ENCODE measurements at regions not wholly inside any gene's neighbourhood (a gene's known extent, or its start where the extent isn't known, plus 50 kb on each side); places are given as distances from the start of the nearest gene placed in this dataset.

DNA sequence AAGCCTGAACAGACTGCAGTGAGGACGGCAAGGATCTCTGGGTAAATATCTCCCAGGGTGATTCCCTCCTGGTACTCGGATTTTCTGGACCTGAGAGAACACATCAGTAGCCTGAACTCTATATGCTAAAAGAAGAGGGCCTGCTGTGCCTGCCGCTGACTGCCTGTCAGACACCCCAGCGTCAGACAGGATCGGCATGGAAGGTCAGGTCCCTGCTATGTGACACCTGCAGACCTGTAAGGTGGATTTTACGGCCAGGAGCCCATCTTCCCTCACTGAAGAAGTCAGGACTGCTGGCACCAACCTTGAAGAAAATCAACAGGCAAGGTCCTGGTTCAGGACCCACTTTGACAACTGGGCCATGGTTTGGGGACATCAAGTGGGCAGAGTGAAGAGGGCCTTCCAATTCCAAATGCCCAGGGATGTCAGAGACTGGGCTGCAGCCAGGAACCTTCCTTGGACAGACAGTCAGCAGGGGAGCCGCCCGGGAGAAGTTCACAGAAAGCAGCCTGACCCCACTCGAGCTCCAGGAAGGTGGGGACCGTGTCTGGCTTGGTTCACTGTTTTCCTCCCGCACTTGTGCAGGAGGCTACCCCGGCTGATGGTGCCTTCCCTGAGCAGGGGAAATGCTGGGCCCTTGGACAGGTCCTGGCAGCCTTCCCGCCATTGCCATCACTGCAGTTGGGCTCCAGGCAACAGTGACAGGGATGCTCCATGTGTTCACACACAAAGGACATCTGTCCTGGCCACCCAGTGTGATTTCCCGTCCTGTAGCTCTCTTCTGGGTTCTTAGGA is 91.8 kb upstream of the LANCL2 start:
- no peaks in the 10 kb centered on the region for H3K36me3 ChIP-seq
- H3K4me1 ChIP-seq (ENCODE audit: low read depth): no peaks in the 10 kb centered on the region
- no peak for DNase-seq (ENCODE audit: low read depth in 1 of 2, low spot score in 1 of 2)
- H3K27ac ChIP-seq: no peak overlapping the region
- H3K27me3 ChIP-seq: no peaks in the 10 kb centered on the region
- TF ChIP-seq, protein P1, sequence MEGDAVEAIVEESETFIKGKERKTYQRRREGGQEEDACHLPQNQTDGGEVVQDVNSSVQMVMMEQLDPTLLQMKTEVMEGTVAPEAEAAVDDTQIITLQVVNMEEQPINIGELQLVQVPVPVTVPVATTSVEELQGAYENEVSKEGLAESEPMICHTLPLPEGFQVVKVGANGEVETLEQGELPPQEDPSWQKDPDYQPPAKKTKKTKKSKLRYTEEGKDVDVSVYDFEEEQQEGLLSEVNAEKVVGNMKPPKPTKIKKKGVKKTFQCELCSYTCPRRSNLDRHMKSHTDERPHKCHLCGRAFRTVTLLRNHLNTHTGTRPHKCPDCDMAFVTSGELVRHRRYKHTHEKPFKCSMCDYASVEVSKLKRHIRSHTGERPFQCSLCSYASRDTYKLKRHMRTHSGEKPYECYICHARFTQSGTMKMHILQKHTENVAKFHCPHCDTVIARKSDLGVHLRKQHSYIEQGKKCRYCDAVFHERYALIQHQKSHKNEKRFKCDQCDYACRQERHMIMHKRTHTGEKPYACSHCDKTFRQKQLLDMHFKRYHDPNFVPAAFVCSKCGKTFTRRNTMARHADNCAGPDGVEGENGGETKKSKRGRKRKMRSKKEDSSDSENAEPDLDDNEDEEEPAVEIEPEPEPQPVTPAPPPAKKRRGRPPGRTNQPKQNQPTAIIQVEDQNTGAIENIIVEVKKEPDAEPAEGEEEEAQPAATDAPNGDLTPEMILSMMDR (IDR thresholded peaks at IDR 0.05; ENCODE audit: low read depth, low read length): no peak
- H3K4me3 ChIP-seq: no peak overlapping the region
- no peaks in the 10 kb centered on the region for H3K9me3 ChIP-seq (ENCODE audit: low read depth)

DNA sequence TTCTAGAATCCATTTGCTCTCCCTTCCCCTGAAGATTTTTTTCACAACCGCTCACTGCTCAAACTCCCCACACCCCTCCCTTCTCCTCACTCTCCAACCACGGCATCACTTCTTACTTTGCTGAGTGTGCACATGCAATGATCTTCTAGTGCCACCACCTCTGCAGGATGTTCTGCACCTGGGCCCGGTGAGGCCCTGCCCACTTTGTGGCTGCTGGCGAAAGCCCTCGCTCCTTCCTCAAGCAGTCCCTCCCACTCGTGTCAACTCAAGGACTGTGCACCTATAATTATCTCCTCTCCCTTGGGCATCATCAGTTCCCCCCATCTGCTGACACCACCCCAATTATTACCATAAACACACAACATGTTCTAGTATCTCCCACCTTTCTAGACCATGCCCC is 91.0 kb upstream of the LANCL2 start:
- Histone ChIP-seq H3K4me3 (no peak overlapping the region), H3K27me3 (no peaks in the 10 kb centered on the region), H3K27ac (no peak overlapping the region), H3K9me3 (ENCODE audit: low read depth) (no peaks in the 10 kb centered on the region), H3K36me3 (no peaks in the 10 kb centered on the region), H3K4me1 (ENCODE audit: low read depth) (no peaks in the 10 kb centered on the region)
- DNase-seq (ENCODE audit: low read depth in 1 of 2, low spot score in 1 of 2): no peak
- TF ChIP-seq, protein P1 (IDR thresholded peaks at IDR 0.05; ENCODE audit: low read depth, low read length): no peak

DNA sequence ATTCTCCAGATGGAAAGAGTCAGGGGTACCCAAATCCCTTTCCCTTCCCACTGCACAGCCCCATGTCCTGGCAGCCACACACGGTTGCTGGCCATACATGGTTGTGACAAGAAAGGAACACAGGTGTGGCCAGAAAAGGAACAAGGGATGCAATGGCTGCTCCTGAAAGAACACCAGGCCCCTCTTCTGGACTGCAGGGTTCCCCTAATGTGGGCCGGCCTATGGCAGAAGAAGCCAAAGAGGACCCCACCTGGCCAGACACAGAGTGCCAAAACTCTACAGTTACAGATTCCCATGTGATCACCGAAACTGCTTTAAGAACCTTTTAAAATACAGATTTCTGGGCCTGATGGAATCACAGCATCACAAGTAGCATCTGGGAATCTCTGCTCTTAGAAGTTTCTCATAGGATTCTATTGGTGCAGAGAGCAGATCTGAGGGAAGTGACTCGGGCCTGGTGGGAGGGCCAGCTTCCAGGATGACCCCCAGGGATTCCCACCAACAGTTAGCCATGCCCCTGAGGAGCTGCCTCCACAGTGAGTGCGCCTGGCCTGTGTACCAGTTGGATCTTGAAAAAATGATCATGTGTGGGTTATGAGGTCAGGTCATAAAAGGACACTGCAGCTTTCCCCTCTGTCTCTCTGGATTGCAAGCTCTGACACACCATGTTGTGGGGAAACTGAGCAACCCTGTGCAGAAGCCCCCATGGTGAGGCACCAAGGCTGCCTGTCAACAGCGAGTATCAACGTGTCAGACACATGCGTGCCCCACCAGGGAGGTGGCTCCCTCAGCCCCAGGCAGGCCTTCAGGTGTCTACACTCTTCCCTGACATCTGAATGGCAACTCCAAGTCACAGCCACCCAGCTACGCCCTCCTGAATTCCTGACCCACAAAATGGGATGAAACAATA is 89.6 kb upstream of the LANCL2 start:
- no peak for DNase-seq (ENCODE audit: low read depth in 1 of 2, low spot score in 1 of 2)
- Histone ChIP-seq H3K4me1 (ENCODE audit: low read depth) (no peaks in the 10 kb centered on the region), H3K4me3 (no peak overlapping the region), H3K27me3 (no peaks in the 10 kb centered on the region), H3K9me3 (ENCODE audit: low read depth) (no peaks in the 10 kb centered on the region), H3K36me3 (no peaks in the 10 kb centered on the region), H3K27ac (no peak overlapping the region)
- TF ChIP-seq, protein P1 (IDR thresholded peaks at IDR 0.05; ENCODE audit: low read depth, low read length): no peak

DNA sequence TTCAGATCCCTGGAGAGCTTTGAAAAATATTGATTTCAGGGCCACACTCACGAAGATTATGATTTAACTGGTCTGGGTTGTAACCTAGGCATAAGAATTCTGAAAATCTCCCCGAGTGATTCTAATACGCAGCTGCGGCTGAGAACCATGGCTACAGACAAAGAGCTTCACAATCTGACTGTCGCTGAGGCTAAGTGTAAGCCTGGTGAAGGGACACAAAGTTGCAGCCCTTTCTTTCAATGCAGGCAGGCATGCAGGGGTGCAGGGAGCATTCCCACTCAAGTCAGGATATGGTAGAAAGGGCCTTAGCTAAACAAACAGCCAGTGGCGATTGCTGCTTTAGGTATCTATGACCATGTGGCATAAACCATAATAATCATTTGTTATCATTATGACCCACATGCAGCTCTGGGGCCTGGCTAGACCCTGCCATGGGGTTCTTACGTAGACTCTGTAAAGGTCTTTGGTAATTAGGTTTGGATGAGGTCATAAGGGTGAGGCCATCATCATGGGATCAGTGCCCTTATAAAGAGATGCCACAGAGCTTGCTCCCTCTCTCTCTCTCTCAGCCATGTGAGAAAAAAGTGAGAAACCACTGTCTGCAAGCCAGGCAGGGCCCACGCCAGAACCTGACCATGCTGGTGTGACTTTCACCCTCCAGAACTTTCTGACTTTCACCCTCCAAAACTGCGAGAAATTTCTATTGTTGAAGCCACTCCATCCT is 88.4 kb upstream of the LANCL2 start:
- Histone ChIP-seq H3K27ac (no peak overlapping the region), H3K4me3 (no peak overlapping the region), H3K9me3 (ENCODE audit: low read depth) (no peaks in the 10 kb centered on the region), H3K4me1 (ENCODE audit: low read depth) (no peaks in the 10 kb centered on the region), H3K27me3 (no peaks in the 10 kb centered on the region), H3K36me3 (no peaks in the 10 kb centered on the region)
- DNase-seq (ENCODE audit: low read depth in 1 of 2, low spot score in 1 of 2): no peak
- TF ChIP-seq, protein P1 (IDR thresholded peaks at IDR 0.05; ENCODE audit: low read depth, low read length): no peak

DNA sequence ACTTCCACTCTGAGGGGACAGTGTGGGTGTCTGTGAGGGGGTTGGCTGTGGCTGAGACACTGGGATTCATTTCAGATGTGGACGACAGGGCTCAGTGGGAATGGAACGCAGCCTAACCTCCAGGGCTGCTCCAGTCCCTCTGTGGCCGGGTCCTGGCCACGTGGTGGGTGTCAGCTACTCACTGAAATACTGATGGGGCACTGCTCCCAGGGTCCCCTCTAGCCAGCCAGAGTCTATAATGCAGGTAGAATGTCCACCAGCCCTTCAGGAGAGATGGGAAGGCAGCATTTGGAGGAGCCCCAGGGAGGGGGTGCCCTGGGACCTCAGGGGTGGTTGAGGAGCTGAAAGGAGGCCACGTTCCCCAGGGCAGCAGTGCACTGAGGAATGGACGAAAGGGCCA is 87.2 kb upstream of the LANCL2 start:
- TF ChIP-seq, protein P1 (IDR thresholded peaks at IDR 0.05; ENCODE audit: low read depth, low read length): no peak
- Histone ChIP-seq H3K4me3 (no peak overlapping the region), H3K36me3 (no peaks in the 10 kb centered on the region), H3K4me1 (ENCODE audit: low read depth) (no peaks in the 10 kb centered on the region), H3K27ac (no peak overlapping the region), H3K9me3 (ENCODE audit: low read depth) (no peaks in the 10 kb centered on the region), H3K27me3 (no peaks in the 10 kb centered on the region)
- DNase-seq (ENCODE audit: low read depth in 1 of 2, low spot score in 1 of 2): no peak

Data from cardiac muscle cell (in vitro differentiated cells and primary cell).